ENCODE measurements at regions not wholly inside any gene's neighbourhood (a gene's known extent, or its start where the extent isn't known, plus 50 kb on each side); places are given as distances from the start of the nearest gene placed in this dataset.

- TF ChIP-seq CTCF (IDR thresholded peaks at IDR 0.05; ENCODE audit: extremely low read depth in 1 of 2, insufficient read depth in 1 of 2, low read depth in 1 of 2, low read length in 2 of 2) = no peak
- no peak for TF ChIP-seq POLR2AphosphoS5 (IDR thresholded peaks at IDR 0.05; ENCODE audit: insufficient read depth, low read depth, low read length)
- TF ChIP-seq POLR2A (IDR thresholded peaks at IDR 0.05; ENCODE audit: low read depth, low read length) = no peak
- no peak for TF ChIP-seq MAX (IDR thresholded peaks at IDR 0.05; ENCODE audit: insufficient read depth, insufficient read length)
- no peak for TF ChIP-seq JUN (IDR thresholded peaks at IDR 0.05; ENCODE audit: borderline replicate concordance, insufficient read depth, insufficient read length, low read depth)
- TF ChIP-seq MYC (IDR thresholded peaks at IDR 0.05; ENCODE audit: low read depth, low read length) = no peak
- TF ChIP-seq EZH2 (IDR thresholded peaks at IDR 0.05; ENCODE audit: borderline replicate concordance, low read depth, low read length, severe bottlenecking) = no peak
These were observed 91.7 kb upstream of the LPP start for GRCh38 chr3:188062216-188062615.
